ACC112 (cell line): ENCODE measurements at regions not wholly inside any gene's neighbourhood (a gene's known extent, or its start where the extent isn't known, plus 50 kb on each side); places are given as distances from the start of the nearest gene placed in this dataset.

Experiments used
- H2AFZ ChIP-seq: fragments of 200-600 bp; sonication (generic); one replicate; pipeline ENCODE4 v1.6.0; 2017; ENCODE audit warnings: antibody characterized with exemption, low read length; ENCODE audit not compliant: unreplicated experiment
- H3K27ac ChIP-seq: fragments of 200-600 bp; sonication (generic); 2 replicates; pipeline ENCODE4 v1.5.1; 2014; ENCODE audit warnings: low read depth, mild to moderate bottlenecking, antibody characterized with exemption, low read length, moderate library complexity
- H3K27me3 ChIP-seq: fragments of 200-600 bp; sonication (generic); 2 replicates; pipeline ENCODE4 v1.6.1; 2014; ENCODE audit warnings: mild to moderate bottlenecking, antibody characterized with exemption, low read length, moderate library complexity, mixed read lengths; ENCODE audit not compliant: insufficient read depth
- H3K36me3 ChIP-seq: fragments of 200-600 bp; sonication (generic); 2 replicates; pipeline ENCODE4 v1.6.1; 2016; ENCODE audit warnings: mild to moderate bottlenecking, antibody characterized with exemption, low read length, moderate library complexity, mixed read lengths; ENCODE audit not compliant: insufficient read depth
- H3K4me1 ChIP-seq: fragments of 200-600 bp; sonication (generic); one replicate; pipeline ENCODE4 v1.6.1; 2016; ENCODE audit warnings: low read length, mixed read lengths; ENCODE audit not compliant: insufficient read depth, unreplicated experiment, control insufficient read depth
- H3K4me3 ChIP-seq: fragments of 200-600 bp; sonication (generic); 2 replicates; pipeline ENCODE4 v1.5.1; 2014; ENCODE audit warnings: mild to moderate bottlenecking, low read depth, low read length
- H3K79me2 ChIP-seq: fragments of 200-600 bp; sonication (generic); one replicate; pipeline ENCODE4 v1.6.0; 2016; ENCODE audit warnings: low read length; ENCODE audit not compliant: control insufficient read depth, unreplicated experiment, insufficient read depth

DNA sequence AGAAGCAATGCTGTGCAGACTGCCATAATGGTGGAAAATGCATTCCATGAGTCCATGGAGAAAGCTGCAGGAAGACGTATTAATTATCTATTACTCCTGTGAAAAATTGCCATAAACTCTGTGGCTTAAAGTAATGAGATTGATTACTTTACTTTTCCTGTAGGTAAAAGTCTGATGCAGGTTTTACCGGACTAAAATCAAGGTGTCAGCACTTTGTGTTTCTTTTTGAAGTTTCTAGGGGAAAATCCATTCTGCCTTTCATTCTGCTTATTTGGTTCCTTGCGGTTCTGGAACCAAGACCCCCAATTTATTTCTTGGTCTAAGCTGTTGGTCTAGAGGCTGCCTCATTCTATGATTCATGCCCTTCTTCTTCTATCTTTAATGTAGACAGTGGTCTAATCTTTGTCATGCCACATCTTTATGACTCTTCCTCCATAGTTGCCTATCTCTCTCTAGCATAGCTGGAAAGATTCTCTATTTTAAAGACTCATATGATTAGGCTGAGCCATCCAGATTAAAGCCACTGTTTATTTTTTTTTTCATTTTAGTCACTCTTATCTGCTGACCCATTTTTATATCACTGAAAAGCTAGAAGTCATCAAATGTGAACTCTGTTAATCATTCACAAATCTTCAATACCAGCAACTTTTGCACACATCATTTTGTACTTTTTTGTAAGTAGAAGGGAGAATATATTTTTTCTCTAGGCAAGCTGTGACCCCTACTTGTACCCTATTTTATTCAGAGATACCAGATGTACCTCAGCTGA is 2056.4 kb downstream of the PCDH7 start:
- Histone ChIP-seq H3K36me3 (no peaks in the 10 kb centered on the region), H3K4me3 (no peak overlapping the region), H3K4me1 (no peaks in the 10 kb centered on the region), H3K27me3 (no peaks in the 10 kb centered on the region), H3K79me2 (no peaks in the 10 kb centered on the region), H3K27ac (no peak overlapping the region), H2AFZ (no peak overlapping the region)

GRCh38 chr4:32778025-32778424 is 2057.9 kb downstream of the PCDH7 start:
- no peaks in the 10 kb centered on the region for H3K36me3 ChIP-seq
- H2AFZ ChIP-seq: no peak overlapping the region
- H3K27me3 ChIP-seq: no peaks in the 10 kb centered on the region
- H3K4me1 ChIP-seq: no peaks in the 10 kb centered on the region
- H3K4me3 ChIP-seq: no peak overlapping the region
- no peaks in the 10 kb centered on the region for H3K79me2 ChIP-seq
- no peak overlapping the region for H3K27ac ChIP-seq

GRCh38 chr4:32778938-32779337 is 2058.8 kb downstream of the PCDH7 start:
- H2AFZ ChIP-seq: no peak overlapping the region
- H3K27me3 ChIP-seq: no peaks in the 10 kb centered on the region
- H3K27ac ChIP-seq: no peak overlapping the region
- H3K79me2 ChIP-seq: no peaks in the 10 kb centered on the region
- no peak overlapping the region for H3K4me3 ChIP-seq
- no peaks in the 10 kb centered on the region for H3K4me1 ChIP-seq
- H3K36me3 ChIP-seq: no peaks in the 10 kb centered on the region

GRCh38 chr4:32789026-32789608 is 2068.9 kb downstream of the PCDH7 start:
- Histone ChIP-seq H3K27ac (no peak overlapping the region), H3K4me3 (no peak overlapping the region), H3K27me3 (no peaks in the 10 kb centered on the region), H2AFZ (no peak overlapping the region), H3K79me2 (no peaks in the 10 kb centered on the region), H3K4me1 (no peaks in the 10 kb centered on the region), H3K36me3 (no peaks in the 10 kb centered on the region)

DNA sequence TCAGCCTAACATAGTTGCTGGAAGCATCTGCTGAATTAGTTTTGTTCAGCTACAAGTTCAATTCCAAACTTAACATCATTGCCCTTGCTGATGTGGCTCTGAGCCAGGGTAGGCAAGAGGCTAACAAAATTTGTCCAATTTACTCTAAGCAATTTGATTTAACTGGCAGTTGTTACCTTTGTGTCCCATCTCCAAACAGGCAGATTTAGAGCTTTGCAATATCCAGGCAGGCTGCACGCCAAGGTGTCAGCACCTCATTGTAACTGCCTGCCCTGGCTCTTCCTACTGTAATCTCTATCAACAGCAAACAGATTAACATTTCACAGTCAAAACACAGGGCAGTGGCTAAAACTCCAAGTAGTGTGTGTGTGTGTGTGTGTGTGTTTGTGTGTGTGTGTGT is 2070.6 kb downstream of the PCDH7 start:
- no peaks in the 10 kb centered on the region for H3K4me1 ChIP-seq
- H3K27ac ChIP-seq: no peak overlapping the region
- no peak overlapping the region for H3K4me3 ChIP-seq
- no peaks in the 10 kb centered on the region for H3K79me2 ChIP-seq
- H3K27me3 ChIP-seq: no peaks in the 10 kb centered on the region
- H2AFZ ChIP-seq: no peak overlapping the region
- H3K36me3 ChIP-seq: no peaks in the 10 kb centered on the region

DNA sequence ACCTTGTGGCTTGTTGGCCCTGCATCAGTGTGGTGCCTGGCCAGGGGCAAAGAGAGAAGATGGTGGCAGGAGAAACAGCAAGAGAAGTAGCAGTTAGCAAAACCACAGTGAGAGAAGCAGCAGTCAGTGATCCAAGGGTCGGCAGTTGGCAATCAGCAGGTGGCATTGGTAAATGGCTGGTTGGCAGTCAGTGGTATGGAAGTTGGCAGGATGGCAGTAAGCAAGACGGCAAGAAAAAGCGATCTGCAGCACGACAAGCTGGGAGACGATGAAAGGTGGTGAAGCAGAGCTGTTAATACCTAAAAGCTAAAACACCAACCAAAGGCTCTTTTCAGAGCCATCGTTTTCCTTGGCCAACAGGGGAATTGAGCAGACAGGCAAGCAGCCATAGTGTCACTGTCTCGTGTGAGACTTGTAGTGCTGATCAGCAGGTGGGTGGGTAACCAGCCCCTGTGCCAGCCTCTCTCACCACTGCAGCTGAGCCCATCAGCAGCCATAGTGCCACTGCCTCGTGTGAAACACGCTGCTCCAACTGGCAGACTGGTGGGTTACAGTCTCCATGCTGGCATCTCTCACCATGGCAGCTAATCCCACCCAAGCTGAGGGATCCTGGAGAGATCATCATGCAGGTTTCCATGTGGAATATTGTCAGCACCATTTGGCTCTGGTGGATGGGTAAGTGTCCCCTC is 2078.4 kb downstream of the PCDH7 start:
- H3K4me3 ChIP-seq: no peak overlapping the region
- no peaks in the 10 kb centered on the region for H3K79me2 ChIP-seq
- no peaks in the 10 kb centered on the region for H3K27me3 ChIP-seq
- no peaks in the 10 kb centered on the region for H3K4me1 ChIP-seq
- no peak overlapping the region for H3K27ac ChIP-seq
- no peak overlapping the region for H2AFZ ChIP-seq
- H3K36me3 ChIP-seq: no peaks in the 10 kb centered on the region

GRCh38 chr4:32824336-32824735 is 2104.2 kb downstream of the PCDH7 start:
- H2AFZ ChIP-seq: no peak overlapping the region

DNA sequence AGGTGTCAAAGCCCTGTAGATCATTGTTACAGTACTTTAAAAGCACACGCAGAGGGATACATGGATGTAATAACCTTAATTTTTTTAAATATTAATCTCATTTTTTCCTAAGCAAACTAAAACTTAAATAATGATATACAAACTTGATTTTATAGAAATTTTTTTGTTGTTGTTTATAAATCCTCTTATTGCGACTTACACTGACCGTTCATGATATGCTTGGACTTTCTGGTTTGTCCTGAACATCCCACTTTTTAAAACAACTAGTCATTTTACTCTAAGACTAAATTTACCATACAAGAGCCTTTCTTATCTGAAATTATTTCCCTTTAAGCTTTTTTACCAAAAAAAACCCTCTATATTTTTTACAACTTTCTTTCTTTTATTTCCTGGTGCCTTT is 2106.0 kb downstream of the PCDH7 start:
- Histone ChIP-seq H3K27me3 (no peaks in the 10 kb centered on the region), H3K36me3 (no peaks in the 10 kb centered on the region), H3K79me2 (no peaks in the 10 kb centered on the region), H3K4me3 (no peak overlapping the region), H3K27ac (no peak overlapping the region), H2AFZ (no peak overlapping the region), H3K4me1 (no peaks in the 10 kb centered on the region)

More at GRCh38 chr4:32824336-32824735, 2104.2 kb downstream of the PCDH7 start:
- no peaks in the 10 kb centered on the region for H3K79me2 ChIP-seq
- H3K36me3 ChIP-seq: no peaks in the 10 kb centered on the region
- no peaks in the 10 kb centered on the region for H3K4me1 ChIP-seq
- H3K4me3 ChIP-seq: no peak overlapping the region
- no peak overlapping the region for H3K27ac ChIP-seq
- no peaks in the 10 kb centered on the region for H3K27me3 ChIP-seq

- Histone ChIP-seq H2AFZ (no peak overlapping the region), H3K4me1 (no peaks in the 10 kb centered on the region), H3K36me3 (no peaks in the 10 kb centered on the region), H3K4me3 (no peak overlapping the region), H3K79me2 (no peaks in the 10 kb centered on the region), H3K27me3 (no peaks in the 10 kb centered on the region), H3K27ac (no peak overlapping the region)
Observed at GRCh38 chr4:32830160-32830559, 2110.0 kb downstream of the PCDH7 start.

DNA sequence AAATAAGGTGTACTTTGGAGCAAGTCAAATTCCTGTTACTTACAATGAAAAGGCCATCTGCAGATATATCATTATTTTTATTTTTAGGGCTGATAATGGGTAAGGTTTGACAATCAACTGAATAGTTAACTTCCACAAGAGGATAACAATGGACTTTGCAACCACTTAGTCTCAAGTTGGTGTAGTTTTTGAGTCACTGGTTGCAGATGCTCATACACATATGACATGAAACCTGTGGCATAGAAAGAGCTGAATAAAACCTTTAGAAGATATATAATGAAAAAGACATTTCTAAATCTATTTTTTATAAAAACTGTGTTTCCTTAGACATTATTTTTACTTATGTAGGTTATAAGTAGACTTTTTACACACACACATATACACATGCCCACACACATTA is 2110.9 kb downstream of the PCDH7 start:
- no peak overlapping the region for H3K27ac ChIP-seq
- no peaks in the 10 kb centered on the region for H3K36me3 ChIP-seq

More for the DNA sequence above, 2110.9 kb downstream of the PCDH7 start:
- no peak overlapping the region for H3K4me3 ChIP-seq
- H3K79me2 ChIP-seq: no peaks in the 10 kb centered on the region
- no peak overlapping the region for H2AFZ ChIP-seq
- no peaks in the 10 kb centered on the region for H3K27me3 ChIP-seq
- H3K4me1 ChIP-seq: no peaks in the 10 kb centered on the region
